Nephron (organoid): ENCODE measurements at regions not wholly inside any gene's neighbourhood (a gene's known extent, or its start where the extent isn't known, plus 50 kb on each side); places are given as distances from the start of the nearest gene placed in this dataset.

Source experiments
- H3K27ac Mint-ChIP-seq, 3 experiments: 2 replicates each; pipeline ENCODE4 v1.8.0; 2020; ENCODE audit warnings: mixed read lengths in 3 of 3, mild to moderate bottlenecking in 2 of 3, moderate library complexity in 1 of 3
- H3K27me3 Mint-ChIP-seq: 2 replicates; pipeline ENCODE4 v1.8.0; 2021; ENCODE audit warnings: low read depth, mild to moderate bottlenecking, moderate library complexity, mixed read lengths
- H3K36me3 Mint-ChIP-seq: 2 replicates; pipeline ENCODE4 v1.8.0; 2020; ENCODE audit warnings: low read depth, mixed read lengths
- H3K4me1 Mint-ChIP-seq: 2 replicates; pipeline ENCODE4 v1.8.0; 2020; ENCODE audit warnings: mixed read lengths
- H3K4me3 Mint-ChIP-seq, 3 experiments: 2 replicates each; pipeline ENCODE4 v1.8.0; 2020; ENCODE audit warnings: mild to moderate bottlenecking in 3 of 3, mixed read lengths in 3 of 3, moderate library complexity in 2 of 3
- H3K9me3 Mint-ChIP-seq: 2 replicates; pipeline ENCODE4 v1.8.0; 2020; ENCODE audit warnings: mixed read lengths
- CTCF ChIP-seq, 3 experiments: fragments of 200-600 bp; sonication (generic); IDR thresholded peaks; one replicate each; pipeline ENCODE4 v1.5.0; 2021; ENCODE audit warnings: antibody characterized with exemption in 3 of 3; ENCODE audit not compliant: unreplicated experiment in 3 of 3

- no peak for TF ChIP-seq CTCF (IDR thresholded peaks at IDR 0.05; ENCODE audit: unreplicated experiment in 3 of 3)
- H3K27ac Mint-ChIP-seq = no peak overlapping the region
- H3K4me3 Mint-ChIP-seq = no peak overlapping the region
- H3K4me1 Mint-ChIP-seq = peaks cover 5% of the 10 kb centered on the region
- H3K9me3 Mint-ChIP-seq = peaks cover 3% of the 10 kb centered on the region
- H3K36me3 Mint-ChIP-seq = no peaks in the 10 kb centered on the region
- H3K27me3 Mint-ChIP-seq = no peaks in the 10 kb centered on the region
These were observed 238.3 kb upstream of the NUDT12 start for GRCh38 chr5:103800741-103801495.

- peaks cover 37% of the 10 kb centered on the region for H3K9me3 Mint-ChIP-seq
- peaks cover 21% of the 10 kb centered on the region for H3K36me3 Mint-ChIP-seq
- H3K4me1 Mint-ChIP-seq = no peaks in the 10 kb centered on the region
- no peak for TF ChIP-seq CTCF (IDR thresholded peaks at IDR 0.05; ENCODE audit: unreplicated experiment in 3 of 3)
- H3K27me3 Mint-ChIP-seq = peaks cover 6% of the 10 kb centered on the region
- H3K27ac Mint-ChIP-seq = no peak overlapping the region
- no peak overlapping the region for H3K4me3 Mint-ChIP-seq
These were observed 231.1 kb upstream of the NUDT12 start for GRCh38 chr5:103793595-103794182.

- Mint-ChIP-seq H3K9me3 (peaks cover 12% of the 10 kb centered on the region), H3K27ac (no peak overlapping the region), H3K36me3 (peaks cover 5% of the 10 kb centered on the region), H3K4me3 (no peak overlapping the region), H3K4me1 (peaks cover 6% of the 10 kb centered on the region), H3K27me3 (peaks cover 6% of the 10 kb centered on the region)
- no peak for TF ChIP-seq CTCF (IDR thresholded peaks at IDR 0.05; ENCODE audit: unreplicated experiment in 3 of 3)
These were observed 223.0 kb upstream of the NUDT12 start for GRCh38 chr5:103785569-103785968.

GRCh38 chr5:103783669-103784068, 221.1 kb upstream of the NUDT12 start:
- Mint-ChIP-seq H3K4me1 (peaks cover 6% of the 10 kb centered on the region), H3K27me3 (no peaks in the 10 kb centered on the region), H3K27ac (peak overlapping the region in 1 of 3 experiments; percentile 23), H3K4me3 (no peak overlapping the region), H3K9me3 (peaks cover 2% of the 10 kb centered on the region), H3K36me3 (no peaks in the 10 kb centered on the region)
- TF ChIP-seq CTCF (IDR thresholded peaks at IDR 0.05; ENCODE audit: unreplicated experiment in 3 of 3) = no peak

- Mint-ChIP-seq H3K9me3 (peaks cover 5% of the 10 kb centered on the region), H3K4me3 (no peak overlapping the region), H3K27me3 (no peaks in the 10 kb centered on the region), H3K4me1 (peaks cover 6% of the 10 kb centered on the region), H3K36me3 (no peaks in the 10 kb centered on the region), H3K27ac (no peak overlapping the region)
- no peak for TF ChIP-seq CTCF (IDR thresholded peaks at IDR 0.05; ENCODE audit: unreplicated experiment in 3 of 3)
These were observed 218.2 kb upstream of the NUDT12 start for GRCh38 chr5:103780794-103781193.

- Mint-ChIP-seq H3K27ac (peak overlapping the region; percentile 55 to 87 (median 83)), H3K9me3 (peaks cover 8% of the 10 kb centered on the region), H3K36me3 (no peaks in the 10 kb centered on the region), H3K27me3 (no peaks in the 10 kb centered on the region), H3K4me1 (peaks cover 6% of the 10 kb centered on the region), H3K4me3 (no peak overlapping the region)
- no peak for TF ChIP-seq CTCF (IDR thresholded peaks at IDR 0.05; ENCODE audit: unreplicated experiment in 3 of 3)
These were observed 212.1 kb upstream of the NUDT12 start for GRCh38 chr5:103774721-103775120.
